ENCODE measurements at regions not wholly inside any gene's neighbourhood (a gene's known extent, or its start where the extent isn't known, plus 50 kb on each side); places are given as distances from the start of the nearest gene placed in this dataset.
"Not testable (repeated sequence)": the region's sequence is repeated elsewhere in the genome, so short reads cannot be mapped to it uniquely, and the experiment has no call there.

GRCh38 chr16:88128556-88128955 lies 177.3 kb downstream of the BANP start:
- no peak for DNase-seq

- not testable (repeated sequence) for DNase-seq
These were observed 177.9 kb downstream of the BANP start for GRCh38 chr16:88129133-88129532.

GRCh38 chr16:88130016-88130415 lies 178.8 kb downstream of the BANP start:
- DNase-seq = no peak

- no peak for DNase-seq
These were observed 179.4 kb downstream of the BANP start for GRCh38 chr16:88130681-88131080.

- DNase-seq = no peak
These were observed 180.0 kb downstream of the BANP start for GRCh38 chr16:88131256-88131655.

- no peak for DNase-seq
These were observed 180.7 kb downstream of the BANP start for GRCh38 chr16:88131966-88132365.

- DNase-seq = no peak
These were observed 181.7 kb downstream of the BANP start for GRCh38 chr16:88132836-88133506.

GRCh38 chr16:88133507-88133843 lies 182.2 kb downstream of the BANP start:
- no peak for DNase-seq

- DNase-seq = not testable (repeated sequence)
These were observed 183.1 kb downstream of the BANP start for GRCh38 chr16:88134172-88134898.

GRCh38 chr16:88134899-88135682 lies 183.9 kb downstream of the BANP start:
- DNase-seq = not testable (repeated sequence)

- not testable (repeated sequence) for DNase-seq
These were observed 185.0 kb downstream of the BANP start for GRCh38 chr16:88136211-88136713.

- DNase-seq = not testable (repeated sequence)
These were observed 185.7 kb downstream of the BANP start for GRCh38 chr16:88136939-88137338.

GRCh38 chr16:88139141-88139540 lies 187.9 kb downstream of the BANP start:
- DNase-seq = not testable (repeated sequence)

- not testable (repeated sequence) for DNase-seq
These were observed 189.0 kb downstream of the BANP start for GRCh38 chr16:88140195-88140594.

- DNase-seq = no peak
These were observed 190.3 kb downstream of the BANP start for GRCh38 chr16:88141580-88141979.

GRCh38 chr16:88142056-88142935 lies 191.1 kb downstream of the BANP start:
- DNase-seq = not testable (repeated sequence)

- DNase-seq = not testable (repeated sequence)
These were observed 192.1 kb downstream of the BANP start for GRCh38 chr16:88143122-88144027.

- no peak for DNase-seq
These were observed 192.8 kb downstream of the BANP start for GRCh38 chr16:88144028-88144511.

GRCh38 chr16:88145376-88145775 lies 194.1 kb downstream of the BANP start:
- DNase-seq = not testable (repeated sequence)

GRCh38 chr16:88145824-88146405 lies 194.7 kb downstream of the BANP start:
- DNase-seq = not testable (repeated sequence)

GRCh38 chr16:88148078-88148477 lies 196.8 kb downstream of the BANP start:
- not testable (repeated sequence) for DNase-seq
